WTC11 (cell line): ENCODE measurements at regions not wholly inside any gene's neighbourhood (a gene's known extent, or its start where the extent isn't known, plus 50 kb on each side); places are given as distances from the start of the nearest gene placed in this dataset.

ENCODE experiments used
- CTCF ChIP-seq: fragments of 200-600 bp; IDR thresholded peaks from 2 replicates; pipeline ENCODE4 v1.8.0; 2022; ENCODE audit warnings: antibody characterized with exemption
- NR1H2 ChIP-seq: sonication (generic); formaldehyde crosslinking; IDR thresholded peaks from 2 replicates; pipeline ENCODE4 v1.9.0; 2021; ENCODE audit warnings: mild to moderate bottlenecking, moderate library complexity, missing genetic modification reagents
- ZBTB43 ChIP-seq: sonication (generic); formaldehyde crosslinking; IDR thresholded peaks from 2 replicates; pipeline ENCODE4 v1.8.1; 2023; ENCODE audit warnings: mild to moderate bottlenecking, missing genetic modification reagents

- no peak for TF ChIP-seq NR1H2 (CRISPR knock-in tag)
- TF ChIP-seq CTCF = no peak
- no peak for TF ChIP-seq ZBTB43 (CRISPR knock-in tag)
These were observed 123.6 kb downstream of the NUDT12 start for GRCh38 chr5:103439007-103439406.
